H9 (cell line): ENCODE measurements at regions not wholly inside any gene's neighbourhood (a gene's known extent, or its start where the extent isn't known, plus 50 kb on each side); places are given as distances from the start of the nearest gene placed in this dataset.

ENCODE experiments used
- DNase-seq: peaks from one replicate; pipeline ENCODE4 v3.0.0-alpha.2; 2017
- H2AFZ ChIP-seq: one replicate; pipeline ENCODE4 v1.6.1; 2013; ENCODE audit warnings: mild to moderate bottlenecking, low read length, control low read depth, moderate library complexity
- H2AK5ac ChIP-seq: 2 replicates; pipeline ENCODE4 v1.6.1; 2013; ENCODE audit warnings: low read length, control low read depth, mixed read lengths; ENCODE audit not compliant: insufficient read length
- H2BK120ac ChIP-seq: one replicate; pipeline ENCODE4 v1.6.1; 2013; ENCODE audit warnings: low read depth, mild to moderate bottlenecking, low read length, control low read depth, inconsistent platforms; ENCODE audit not compliant: poor library complexity, severe bottlenecking
- H2BK12ac ChIP-seq: 2 replicates; pipeline ENCODE4 v1.6.1; 2013; ENCODE audit warnings: low read length, control low read depth, mixed read lengths, low read depth; ENCODE audit not compliant: insufficient read length
- H2BK15ac ChIP-seq: 2 replicates; pipeline ENCODE4 v1.6.1; 2013; ENCODE audit warnings: low read depth, low read length, control low read depth
- H2BK20ac ChIP-seq: one replicate; pipeline ENCODE4 v1.6.1; 2013; ENCODE audit warnings: low read depth, mild to moderate bottlenecking, low read length, control low read depth, inconsistent platforms; ENCODE audit not compliant: poor library complexity, severe bottlenecking
- H2BK5ac ChIP-seq: 2 replicates; pipeline ENCODE4 v1.6.1; 2013; ENCODE audit warnings: low read length, control low read depth, mixed read lengths; ENCODE audit not compliant: insufficient read length
- H3K14ac ChIP-seq: 2 replicates; pipeline ENCODE4 v1.6.1; 2013; ENCODE audit warnings: low read length, control low read depth; ENCODE audit not compliant: insufficient read depth
- H3K18ac ChIP-seq: 2 replicates; pipeline ENCODE4 v1.6.1; 2013; ENCODE audit warnings: low read depth, mild to moderate bottlenecking, mixed read lengths, low read length, control low read depth; ENCODE audit not compliant: insufficient read length
- H3K23ac ChIP-seq: 2 replicates; pipeline ENCODE4 v1.6.1; 2013; ENCODE audit warnings: low read length, control low read depth, mixed read lengths, low read depth; ENCODE audit not compliant: insufficient read length
- H3K23me2 ChIP-seq: 2 replicates; pipeline ENCODE4 v1.6.1; 2013; ENCODE audit warnings: low read depth, mild to moderate bottlenecking, mixed read lengths, low read length, control low read depth; ENCODE audit not compliant: insufficient read length, poor library complexity, severe bottlenecking
- H3K27ac ChIP-seq: 2 replicates; pipeline ENCODE4 v1.5.1; 2013; ENCODE audit warnings: low read length, control low read depth, mixed read lengths, low read depth; ENCODE audit not compliant: insufficient read length
- H3K27me3 ChIP-seq: 2 replicates; pipeline ENCODE4 v1.6.1; 2013; ENCODE audit warnings: low read length, control low read depth, inconsistent platforms; ENCODE audit not compliant: insufficient read depth
- H3K4ac ChIP-seq: 2 replicates; pipeline ENCODE4 v1.6.1; 2013; ENCODE audit warnings: low read depth, mild to moderate bottlenecking, control low read depth, inconsistent platforms, low read length, moderate library complexity
- H3K4me1 ChIP-seq: 2 replicates; pipeline ENCODE4 v1.6.1; 2013; ENCODE audit warnings: low read length, control low read depth, inconsistent platforms; ENCODE audit not compliant: insufficient read depth
- H3K4me2 ChIP-seq: 2 replicates; pipeline ENCODE4 v1.6.1; 2013; ENCODE audit warnings: low read length, control low read depth, mixed read lengths; ENCODE audit not compliant: insufficient read length, insufficient read depth
- H3K56ac ChIP-seq: 2 replicates; pipeline ENCODE4 v1.6.1; 2013; ENCODE audit warnings: low read depth, mild to moderate bottlenecking, mixed read lengths, low read length, control low read depth; ENCODE audit not compliant: insufficient read length
- H3K79me1 ChIP-seq: 2 replicates; pipeline ENCODE4 v1.6.1; 2013; ENCODE audit warnings: low read depth, mild to moderate bottlenecking, moderate library complexity, low read length, control low read depth, inconsistent platforms; ENCODE audit not compliant: insufficient read depth, poor library complexity, severe bottlenecking
- H3K79me2 ChIP-seq: 2 replicates; pipeline ENCODE4 v1.6.1; 2013; ENCODE audit warnings: low read length, control low read depth, inconsistent platforms; ENCODE audit not compliant: insufficient read depth
- H3K9ac ChIP-seq: 2 replicates; pipeline ENCODE4 v1.6.1; 2013; ENCODE audit warnings: low read length, control low read depth, mixed read lengths; ENCODE audit not compliant: insufficient read length; ENCODE audit errors: extremely low read depth
- H3K9me3 ChIP-seq: one replicate; pipeline ENCODE4 v1.6.1; 2013; ENCODE audit warnings: low read depth, low read length, inconsistent platforms; ENCODE audit not compliant: control insufficient read depth
- H3T11ph ChIP-seq: one replicate; pipeline ENCODE4 v1.6.1; 2013; ENCODE audit warnings: mild to moderate bottlenecking, low read length, control low read depth, inconsistent platforms
- H4K20me1 ChIP-seq: one replicate; pipeline ENCODE4 v1.6.1; 2013; ENCODE audit not compliant: control insufficient read depth, insufficient read length, insufficient read depth
- H4K5ac ChIP-seq: 2 replicates; pipeline ENCODE4 v1.6.1; 2013; ENCODE audit warnings: low read depth, mild to moderate bottlenecking, mixed read lengths, low read length, control low read depth; ENCODE audit not compliant: insufficient read length
- H4K8ac ChIP-seq: replicated peaks from 2 replicates; pipeline ENCODE4 v1.6.1; 2013; ENCODE audit warnings: low read length, control low read depth, mixed read lengths, low read depth; ENCODE audit not compliant: insufficient read length
- H4K91ac ChIP-seq: 2 replicates; pipeline ENCODE4 v1.6.1; 2013; ENCODE audit warnings: low read depth, mild to moderate bottlenecking, moderate library complexity, mixed read lengths, low read length, control low read depth; ENCODE audit not compliant: insufficient read length
- H3K27ac Mint-ChIP-seq, 3 experiments: 2 replicates in 2 of 3; 3 replicates in 1 of 3; pipeline ENCODE4 v1.8.0; 2020 to 2021; ENCODE audit warnings: mixed read lengths in 3 of 3, mild to moderate bottlenecking in 1 of 3, moderate library complexity in 1 of 3
- H3K27me3 Mint-ChIP-seq: 2 replicates; pipeline ENCODE4 v1.8.0; 2021; ENCODE audit warnings: low read depth, mild to moderate bottlenecking, moderate library complexity, mixed read lengths
- H3K36me3 Mint-ChIP-seq, 3 experiments: 2 replicates in 2 of 3; 3 replicates in 1 of 3; pipeline ENCODE4 v1.8.0; 2020 to 2021; ENCODE audit warnings: low read depth in 3 of 3, mixed read lengths in 3 of 3; ENCODE audit not compliant: insufficient read depth in 1 of 3
- H3K4me1 Mint-ChIP-seq, 2 experiments: 2 replicates each; pipeline ENCODE4 v1.8.0; 2020; ENCODE audit warnings: mixed read lengths in 2 of 2
- H3K4me3 Mint-ChIP-seq, 2 experiments: 2 replicates in 1 of 2; 3 replicates in 1 of 2; pipeline ENCODE4 v1.8.0; 2020 to 2021; ENCODE audit warnings: mild to moderate bottlenecking in 2 of 2, mixed read lengths in 2 of 2, moderate library complexity in 1 of 2
- H3K9me3 Mint-ChIP-seq, 2 experiments: 2 replicates in 1 of 2; 3 replicates in 1 of 2; pipeline ENCODE4 v1.8.0; 2020; ENCODE audit warnings: mild to moderate bottlenecking in 2 of 2, mixed read lengths in 2 of 2, moderate library complexity in 1 of 2
- TF ChIP-seq, protein P1 (sequence below): fragments of 200-600 bp; sonication (generic); conservative IDR thresholded peaks from 3 replicates; pipeline ENCODE4 v1.8.0; 2021; ENCODE audit warnings: antibody characterized with exemption, mild to moderate bottlenecking

DNA sequence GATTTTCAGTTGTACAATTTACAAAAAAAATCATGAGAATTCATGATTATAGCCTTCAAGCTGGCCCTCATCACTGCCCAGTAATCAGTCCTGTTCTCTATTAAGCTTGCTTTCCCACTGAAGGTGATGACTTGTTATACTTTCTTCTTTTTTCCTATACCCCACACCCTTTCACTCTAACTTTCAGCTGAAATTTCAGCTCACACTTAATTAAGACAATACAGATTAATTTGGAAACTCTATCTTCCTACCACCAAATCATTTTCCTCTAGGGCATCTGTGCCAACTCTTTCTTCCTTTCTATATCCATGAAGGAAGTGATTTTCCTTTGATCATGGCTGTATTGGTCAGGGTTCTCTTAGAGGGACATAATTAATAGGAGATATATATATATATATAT is 449.9 kb downstream of the CD109 start:
- no peaks in the 10 kb centered on the region for H3K4me1 Mint-ChIP-seq
- Histone ChIP-seq H3K56ac (no peak overlapping the region), H3K27me3 (no peaks in the 10 kb centered on the region)

More for the DNA sequence above, 449.9 kb downstream of the CD109 start:
- Histone ChIP-seq H3K4me1 (no peaks in the 10 kb centered on the region), H3K9me3 (no peaks in the 10 kb centered on the region), H2BK15ac (no peak overlapping the region), H3K23me2 (no peaks in the 10 kb centered on the region), H3K79me1 (no peaks in the 10 kb centered on the region), H3K14ac (no peak overlapping the region), H4K8ac (no peak overlapping the region), H3K23ac (no peak overlapping the region), H2BK12ac (no peak overlapping the region), H3K4ac (no peak overlapping the region), H3K4me2 (no peak overlapping the region), H4K91ac (no peak overlapping the region), H4K20me1 (no peaks in the 10 kb centered on the region), H2BK120ac (no peak overlapping the region), H3K9ac (no peak overlapping the region), H4K5ac (no peak overlapping the region), H3K18ac (no peak overlapping the region), H3K79me2 (no peaks in the 10 kb centered on the region), H2BK20ac (no peak overlapping the region), H2AK5ac (no peak overlapping the region), H3T11ph (no peak overlapping the region), H3K27ac (no peak overlapping the region), H2AFZ (no peak overlapping the region), H2BK5ac (no peak overlapping the region)
- H3K4me3 Mint-ChIP-seq: no peak overlapping the region
- peaks cover 0 to 2% of the 10 kb centered on the region in 2 experiments; a peak in 2 of 5 replicates for H3K9me3 Mint-ChIP-seq
- no peaks in the 10 kb centered on the region for H3K36me3 Mint-ChIP-seq
- H3K27me3 Mint-ChIP-seq: peaks cover 2% of the 10 kb centered on the region
- no peak overlapping the region for H3K27ac Mint-ChIP-seq
- no peak for DNase-seq
- TF ChIP-seq, protein P1, sequence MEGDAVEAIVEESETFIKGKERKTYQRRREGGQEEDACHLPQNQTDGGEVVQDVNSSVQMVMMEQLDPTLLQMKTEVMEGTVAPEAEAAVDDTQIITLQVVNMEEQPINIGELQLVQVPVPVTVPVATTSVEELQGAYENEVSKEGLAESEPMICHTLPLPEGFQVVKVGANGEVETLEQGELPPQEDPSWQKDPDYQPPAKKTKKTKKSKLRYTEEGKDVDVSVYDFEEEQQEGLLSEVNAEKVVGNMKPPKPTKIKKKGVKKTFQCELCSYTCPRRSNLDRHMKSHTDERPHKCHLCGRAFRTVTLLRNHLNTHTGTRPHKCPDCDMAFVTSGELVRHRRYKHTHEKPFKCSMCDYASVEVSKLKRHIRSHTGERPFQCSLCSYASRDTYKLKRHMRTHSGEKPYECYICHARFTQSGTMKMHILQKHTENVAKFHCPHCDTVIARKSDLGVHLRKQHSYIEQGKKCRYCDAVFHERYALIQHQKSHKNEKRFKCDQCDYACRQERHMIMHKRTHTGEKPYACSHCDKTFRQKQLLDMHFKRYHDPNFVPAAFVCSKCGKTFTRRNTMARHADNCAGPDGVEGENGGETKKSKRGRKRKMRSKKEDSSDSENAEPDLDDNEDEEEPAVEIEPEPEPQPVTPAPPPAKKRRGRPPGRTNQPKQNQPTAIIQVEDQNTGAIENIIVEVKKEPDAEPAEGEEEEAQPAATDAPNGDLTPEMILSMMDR: no peak
